ENCODE measurements at regions not wholly inside any gene's neighbourhood (a gene's known extent, or its start where the extent isn't known, plus 50 kb on each side); places are given as distances from the start of the nearest gene placed in this dataset.

DNA sequence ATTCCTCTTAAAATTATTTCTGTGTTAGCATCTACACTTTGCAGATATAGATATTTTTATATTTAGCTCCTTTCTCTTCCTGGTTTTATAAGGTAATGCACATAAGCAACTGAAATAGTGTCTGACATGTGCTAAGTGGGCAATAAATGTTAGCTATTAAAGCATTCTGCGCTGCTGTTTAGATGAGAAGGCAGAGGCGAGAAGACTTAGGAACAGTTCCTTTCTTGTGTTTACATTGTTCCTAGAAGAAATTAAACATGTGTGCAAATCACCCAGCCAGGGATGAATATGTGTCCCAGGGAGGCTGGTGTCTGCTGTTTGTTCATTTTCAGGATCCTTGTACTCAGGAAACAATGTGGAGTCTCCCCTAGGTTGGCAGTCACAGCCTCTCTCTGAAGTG lies 292.3 kb downstream of the PMP22 start (continued):
- TF ChIP-seq, protein P1, sequence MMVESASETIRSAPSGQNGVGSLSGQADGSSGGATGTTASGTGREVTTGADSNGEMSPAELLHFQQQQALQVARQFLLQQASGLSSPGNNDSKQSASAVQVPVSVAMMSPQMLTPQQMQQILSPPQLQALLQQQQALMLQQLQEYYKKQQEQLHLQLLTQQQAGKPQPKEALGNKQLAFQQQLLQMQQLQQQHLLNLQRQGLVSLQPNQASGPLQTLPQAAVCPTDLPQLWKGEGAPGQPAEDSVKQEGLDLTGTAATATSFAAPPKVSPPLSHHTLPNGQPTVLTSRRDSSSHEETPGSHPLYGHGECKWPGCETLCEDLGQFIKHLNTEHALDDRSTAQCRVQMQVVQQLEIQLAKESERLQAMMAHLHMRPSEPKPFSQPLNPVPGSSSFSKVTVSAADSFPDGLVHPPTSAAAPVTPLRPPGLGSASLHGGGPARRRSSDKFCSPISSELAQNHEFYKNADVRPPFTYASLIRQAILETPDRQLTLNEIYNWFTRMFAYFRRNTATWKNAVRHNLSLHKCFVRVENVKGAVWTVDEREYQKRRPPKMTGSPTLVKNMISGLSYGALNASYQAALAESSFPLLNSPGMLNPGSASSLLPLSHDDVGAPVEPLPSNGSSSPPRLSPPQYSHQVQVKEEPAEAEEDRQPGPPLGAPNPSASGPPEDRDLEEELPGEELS (CRISPR knock-in tag; IDR thresholded peaks at IDR 0.05; ENCODE audit: borderline replicate concordance), result no peak

DNA sequence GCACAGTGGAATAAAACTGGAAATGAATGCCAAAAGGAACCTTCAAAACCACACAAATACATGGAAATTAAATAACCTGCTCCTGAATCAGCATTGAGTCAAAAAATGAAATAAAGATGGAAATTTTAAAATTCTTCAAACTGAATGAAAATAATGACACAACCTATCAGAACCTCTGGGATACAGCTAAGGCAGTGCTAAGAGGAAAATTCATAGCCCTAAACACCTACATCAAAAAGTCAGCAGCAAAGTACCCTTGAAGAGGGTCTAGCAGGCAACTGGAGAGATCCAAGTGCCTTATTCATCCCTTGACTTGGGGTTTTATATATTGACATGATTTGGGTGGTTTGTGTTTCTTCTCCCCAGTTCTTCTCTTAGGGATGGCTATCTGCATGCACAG lies 294.1 kb downstream of the PMP22 start:
- ChIA-PET CTCF (ENCODE audit: low intra/inter-chr PET ratio) (no interaction called here), POLR2A (interaction anchor here (0.6 kb wide), 1 partner anchor 11 kb away, joined by 3 read pairs; no protein-coding TSS in a partner anchor)
- ATAC-seq (no peak), DNase-seq (ENCODE audit: extremely low read depth in 1 of 4, low spot score in 3 of 4) (no peak), FAIRE-seq (no peak)
- H3K36me3 ChIP-seq (ENCODE audit: control insufficient read depth, insufficient read depth, low read length), result no peaks in the 10 kb centered on the region
- no peaks in the 10 kb centered on the region for H3K9me3 ChIP-seq (replicated peaks; ENCODE audit: control insufficient read depth, insufficient read depth, low read depth, low read length)
- no peaks in the 10 kb centered on the region for H4K20me1 ChIP-seq (replicated peaks; ENCODE audit: control insufficient read depth, insufficient read depth, low read length)
- H3K27me3 ChIP-seq (ENCODE audit: control insufficient read depth in 2 of 2, insufficient read depth in 2 of 2, low read length in 2 of 2), result no peaks in the 10 kb centered on the region
- TF ChIP-seq SMARCC2 (IDR thresholded peaks at IDR 0.05; ENCODE audit: low read depth) (no peak), ARNT (IDR thresholded peaks at IDR 0.05) (no peak), GTF2E2 (tag; IDR thresholded peaks at IDR 0.05) (no peak), EWSR1 (IDR thresholded peaks at IDR 0.05; ENCODE audit: borderline replicate concordance, low read depth, partially characterized antibody) (no peak)
- TF ChIP-seq, protein P2, sequence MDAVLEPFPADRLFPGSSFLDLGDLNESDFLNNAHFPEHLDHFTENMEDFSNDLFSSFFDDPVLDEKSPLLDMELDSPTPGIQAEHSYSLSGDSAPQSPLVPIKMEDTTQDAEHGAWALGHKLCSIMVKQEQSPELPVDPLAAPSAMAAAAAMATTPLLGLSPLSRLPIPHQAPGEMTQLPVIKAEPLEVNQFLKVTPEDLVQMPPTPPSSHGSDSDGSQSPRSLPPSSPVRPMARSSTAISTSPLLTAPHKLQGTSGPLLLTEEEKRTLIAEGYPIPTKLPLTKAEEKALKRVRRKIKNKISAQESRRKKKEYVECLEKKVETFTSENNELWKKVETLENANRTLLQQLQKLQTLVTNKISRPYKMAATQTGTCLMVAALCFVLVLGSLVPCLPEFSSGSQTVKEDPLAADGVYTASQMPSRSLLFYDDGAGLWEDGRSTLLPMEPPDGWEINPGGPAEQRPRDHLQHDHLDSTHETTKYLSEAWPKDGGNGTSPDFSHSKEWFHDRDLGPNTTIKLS (IDR thresholded peaks at IDR 0.05; ENCODE audit: borderline replicate concordance, low read depth), result no peak
- TF ChIP-seq, protein P3, sequence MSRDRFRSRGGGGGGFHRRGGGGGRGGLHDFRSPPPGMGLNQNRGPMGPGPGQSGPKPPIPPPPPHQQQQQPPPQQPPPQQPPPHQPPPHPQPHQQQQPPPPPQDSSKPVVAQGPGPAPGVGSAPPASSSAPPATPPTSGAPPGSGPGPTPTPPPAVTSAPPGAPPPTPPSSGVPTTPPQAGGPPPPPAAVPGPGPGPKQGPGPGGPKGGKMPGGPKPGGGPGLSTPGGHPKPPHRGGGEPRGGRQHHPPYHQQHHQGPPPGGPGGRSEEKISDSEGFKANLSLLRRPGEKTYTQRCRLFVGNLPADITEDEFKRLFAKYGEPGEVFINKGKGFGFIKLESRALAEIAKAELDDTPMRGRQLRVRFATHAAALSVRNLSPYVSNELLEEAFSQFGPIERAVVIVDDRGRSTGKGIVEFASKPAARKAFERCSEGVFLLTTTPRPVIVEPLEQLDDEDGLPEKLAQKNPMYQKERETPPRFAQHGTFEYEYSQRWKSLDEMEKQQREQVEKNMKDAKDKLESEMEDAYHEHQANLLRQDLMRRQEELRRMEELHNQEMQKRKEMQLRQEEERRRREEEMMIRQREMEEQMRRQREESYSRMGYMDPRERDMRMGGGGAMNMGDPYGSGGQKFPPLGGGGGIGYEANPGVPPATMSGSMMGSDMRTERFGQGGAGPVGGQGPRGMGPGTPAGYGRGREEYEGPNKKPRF (IDR thresholded peaks at IDR 0.05; ENCODE audit: low read depth, low read length), result no peak
- TF ChIP-seq, protein P4, sequence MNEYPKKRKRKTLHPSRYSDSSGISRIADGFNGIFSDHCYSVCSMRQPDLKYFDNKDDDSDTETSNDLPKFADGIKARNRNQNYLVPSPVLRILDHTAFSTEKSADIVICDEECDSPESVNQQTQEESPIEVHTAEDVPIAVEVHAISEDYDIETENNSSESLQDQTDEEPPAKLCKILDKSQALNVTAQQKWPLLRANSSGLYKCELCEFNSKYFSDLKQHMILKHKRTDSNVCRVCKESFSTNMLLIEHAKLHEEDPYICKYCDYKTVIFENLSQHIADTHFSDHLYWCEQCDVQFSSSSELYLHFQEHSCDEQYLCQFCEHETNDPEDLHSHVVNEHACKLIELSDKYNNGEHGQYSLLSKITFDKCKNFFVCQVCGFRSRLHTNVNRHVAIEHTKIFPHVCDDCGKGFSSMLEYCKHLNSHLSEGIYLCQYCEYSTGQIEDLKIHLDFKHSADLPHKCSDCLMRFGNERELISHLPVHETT (CRISPR knock-in tag; conservative IDR thresholded peaks at IDR 0.05 in 1 of 2, IDR thresholded peaks at IDR 0.05 in 1 of 2), result no peak
- no peak overlapping the region for H3K27ac ChIP-seq (ENCODE audit: extremely low read depth, low read depth, low read length)
- no peak overlapping the region for H3K9ac ChIP-seq (ENCODE audit: insufficient read depth in 1 of 2, low read depth in 2 of 2, low read length in 2 of 2)
- H3K79me2 ChIP-seq (ENCODE audit: control insufficient read depth, insufficient read depth, low read length), result no peaks in the 10 kb centered on the region
- no peaks in the 10 kb centered on the region for H3K4me1 ChIP-seq (replicated peaks in 1 of 2; ENCODE audit: control insufficient read depth in 2 of 2, insufficient read depth in 2 of 2, low read length in 2 of 2)
- no peak overlapping the region for H3K4me2 ChIP-seq (ENCODE audit: insufficient read depth, low read length)
- intact Hi-C loops (cut with micrococcal nuclease), result no loop called here
- H3K9me1 ChIP-seq (ENCODE audit: control insufficient read depth, insufficient read depth, low read length), result no peaks in the 10 kb centered on the region
- in situ Hi-C loops (cut with MboI), result no loop called here
- H3K4me3 ChIP-seq, result no peak overlapping the region
- no peak overlapping the region for H2AFZ ChIP-seq (ENCODE audit: low read depth, low read length)
- BruUV-seq (replicated peaks), result no TSS peak
